ENCODE measurements at regions not wholly inside any gene's neighbourhood (a gene's known extent, or its start where the extent isn't known, plus 50 kb on each side); places are given as distances from the start of the nearest gene placed in this dataset.

GRCh38 chr2:94939349-94939748 is 68.1 kb downstream of the TEKT4 start:
- DNase-seq (ENCODE audit: low read depth in 2 of 2): no peak

GRCh38 chr2:94947097-94948016 is 76.1 kb downstream of the TEKT4 start:
- DNase-seq (ENCODE audit: low read depth in 2 of 2): no peak

- DNase-seq (ENCODE audit: low read depth in 2 of 2): no peak
Observed at GRCh38 chr2:94955702-94956101, 69.8 kb upstream of the MAL start.

GRCh38 chr2:94956797-94957391 is 68.6 kb upstream of the MAL start:
- DNase-seq (ENCODE audit: low read depth in 2 of 2): peak; percentile 7 to 33

GRCh38 chr2:94958245-94958644 is 67.3 kb upstream of the MAL start:
- no peak for DNase-seq (ENCODE audit: low read depth in 2 of 2)

- no peak for DNase-seq (ENCODE audit: low read depth in 2 of 2)
Observed at GRCh38 chr2:94960266-94960665, 65.2 kb upstream of the MAL start.

- no peak for DNase-seq (ENCODE audit: low read depth in 2 of 2)
Observed at GRCh38 chr2:94960751-94961150, 64.8 kb upstream of the MAL start.

GRCh38 chr2:94964193-94964592 is 61.3 kb upstream of the MAL start:
- DNase-seq (ENCODE audit: low read depth in 2 of 2): no peak

GRCh38 chr2:94966689-94967088 is 58.8 kb upstream of the MAL start:
- no peak for DNase-seq (ENCODE audit: low read depth in 2 of 2)

GRCh38 chr2:94970353-94970752 is 55.2 kb upstream of the MAL start:
- no peak for DNase-seq (ENCODE audit: low read depth in 2 of 2)
